ENCODE measurements at regions not wholly inside any gene's neighbourhood (a gene's known extent, or its start where the extent isn't known, plus 50 kb on each side); places are given as distances from the start of the nearest gene placed in this dataset.

- no peaks in the 10 kb centered on the region for H3K27me3 ChIP-seq
- no peaks in the 10 kb centered on the region for H3K4me1 ChIP-seq (ENCODE audit: insufficient read depth)
- no peaks in the 10 kb centered on the region for H3K36me3 ChIP-seq
- no peak for DNase-seq
- TF ChIP-seq POLR2A (IDR thresholded peaks at IDR 0.05) (no peak), EP300 (IDR thresholded peaks at IDR 0.05) (no peak)
- TF ChIP-seq, protein P1, sequence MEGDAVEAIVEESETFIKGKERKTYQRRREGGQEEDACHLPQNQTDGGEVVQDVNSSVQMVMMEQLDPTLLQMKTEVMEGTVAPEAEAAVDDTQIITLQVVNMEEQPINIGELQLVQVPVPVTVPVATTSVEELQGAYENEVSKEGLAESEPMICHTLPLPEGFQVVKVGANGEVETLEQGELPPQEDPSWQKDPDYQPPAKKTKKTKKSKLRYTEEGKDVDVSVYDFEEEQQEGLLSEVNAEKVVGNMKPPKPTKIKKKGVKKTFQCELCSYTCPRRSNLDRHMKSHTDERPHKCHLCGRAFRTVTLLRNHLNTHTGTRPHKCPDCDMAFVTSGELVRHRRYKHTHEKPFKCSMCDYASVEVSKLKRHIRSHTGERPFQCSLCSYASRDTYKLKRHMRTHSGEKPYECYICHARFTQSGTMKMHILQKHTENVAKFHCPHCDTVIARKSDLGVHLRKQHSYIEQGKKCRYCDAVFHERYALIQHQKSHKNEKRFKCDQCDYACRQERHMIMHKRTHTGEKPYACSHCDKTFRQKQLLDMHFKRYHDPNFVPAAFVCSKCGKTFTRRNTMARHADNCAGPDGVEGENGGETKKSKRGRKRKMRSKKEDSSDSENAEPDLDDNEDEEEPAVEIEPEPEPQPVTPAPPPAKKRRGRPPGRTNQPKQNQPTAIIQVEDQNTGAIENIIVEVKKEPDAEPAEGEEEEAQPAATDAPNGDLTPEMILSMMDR (IDR thresholded peaks at IDR 0.05), result no peak
- H3K4me3 ChIP-seq, result no peak overlapping the region
- no peak overlapping the region for H3K27ac ChIP-seq
- H3K9me3 ChIP-seq, result no peaks in the 10 kb centered on the region
- WGBS, 3 donors, result 92 to 95% (median 93%) methylated on average over 3 of the region's 3 CpGs
- intact Hi-C loops (cut with DNase I), result no loop called here
Observed at GRCh38 chr1:8184301-8184700, 133.6 kb upstream of the SLC45A1 start.

DNA sequence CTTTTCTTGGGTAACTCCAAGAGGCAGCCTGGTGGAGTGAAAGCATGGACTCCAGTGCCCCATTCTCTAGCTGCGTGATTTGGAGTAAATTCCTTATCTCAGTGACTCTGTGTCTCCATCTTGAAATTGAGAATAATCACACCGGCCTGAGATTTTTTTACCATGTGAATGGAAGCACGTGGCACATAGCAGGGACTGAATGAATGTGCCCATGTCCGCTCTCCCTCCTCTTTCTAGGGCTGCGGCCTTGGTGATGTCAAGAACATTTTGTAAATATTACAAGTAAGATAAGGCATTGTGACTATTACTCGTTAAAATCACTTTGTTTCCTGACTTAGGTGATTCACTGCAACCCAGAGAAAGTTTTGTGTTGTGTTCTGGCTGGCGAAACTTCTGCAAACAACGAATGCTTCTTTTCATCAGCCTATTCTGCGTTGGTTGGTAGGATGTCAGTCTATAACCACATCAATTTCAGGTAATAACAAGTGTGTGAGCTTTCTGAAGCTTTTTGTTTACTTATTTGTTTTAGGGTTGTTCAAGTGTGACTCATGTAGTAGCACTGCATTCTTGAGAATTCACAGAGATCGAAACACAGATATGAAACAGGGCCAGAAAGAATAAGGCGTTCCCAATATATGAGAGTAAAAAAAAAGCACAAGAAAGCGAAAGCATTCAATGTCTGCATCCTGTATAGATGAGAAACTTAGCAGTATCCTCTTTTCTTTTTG is 135.7 kb upstream of the SLC45A1 start:
- WGBS, 3 donors, result 64 to 75% (median 73%) methylated on average over 12 of the region's 12 CpGs
- intact Hi-C loops (cut with DNase I), result no loop called here
- TF ChIP-seq POLR2A (IDR thresholded peaks at IDR 0.05) (no peak), EP300 (IDR thresholded peaks at IDR 0.05) (no peak)
- TF ChIP-seq, protein P1 (IDR thresholded peaks at IDR 0.05), result no peak
- Histone ChIP-seq H3K27ac (no peak overlapping the region), H3K9me3 (no peaks in the 10 kb centered on the region), H3K4me3 (no peak overlapping the region), H3K36me3 (no peaks in the 10 kb centered on the region), H3K27me3 (no peaks in the 10 kb centered on the region), H3K4me1 (ENCODE audit: insufficient read depth) (no peaks in the 10 kb centered on the region)
- DNase-seq, result no peak

DNA sequence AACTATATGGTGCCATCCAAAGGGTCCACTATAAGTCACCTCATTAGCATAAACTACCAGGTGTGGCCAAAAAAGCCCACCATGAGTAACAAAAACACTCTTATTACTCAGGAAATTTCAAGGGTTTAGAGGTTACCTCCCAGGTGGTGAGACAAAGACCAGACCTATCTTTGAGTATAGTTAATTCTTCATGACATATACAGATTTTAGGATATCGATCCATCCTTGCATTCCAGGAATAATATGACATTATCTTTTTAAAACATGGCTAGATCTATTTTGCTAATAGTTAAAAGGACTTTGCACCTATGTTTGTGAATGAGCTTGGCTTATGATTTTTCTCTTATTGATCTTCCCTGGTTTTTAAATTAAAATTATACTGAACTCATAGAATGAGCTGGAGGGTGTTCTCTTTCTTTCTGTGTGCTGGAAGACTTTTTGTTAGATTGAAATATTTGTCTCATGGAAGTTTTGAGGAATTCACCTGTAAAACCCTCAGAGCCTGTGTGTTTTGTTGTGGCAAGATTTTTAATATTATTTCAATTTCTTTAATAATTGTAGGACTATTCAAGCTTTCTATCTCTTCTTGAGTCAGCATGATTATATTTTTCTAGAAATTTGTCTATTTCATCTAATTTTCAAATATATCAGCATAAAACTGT is 138.7 kb upstream of the SLC45A1 start:
- no peak for DNase-seq
- Histone ChIP-seq H3K27me3 (no peaks in the 10 kb centered on the region), H3K4me1 (ENCODE audit: insufficient read depth) (no peaks in the 10 kb centered on the region), H3K36me3 (no peaks in the 10 kb centered on the region), H3K4me3 (no peak overlapping the region), H3K9me3 (no peaks in the 10 kb centered on the region), H3K27ac (no peak overlapping the region)
- 96 to 100% (median 99%) methylated on average over 1 of the region's 1 CpG for WGBS, 3 donors
- no peak for TF ChIP-seq EP300 (IDR thresholded peaks at IDR 0.05)
- TF ChIP-seq, protein P1 (IDR thresholded peaks at IDR 0.05), result no peak
- TF ChIP-seq POLR2A (IDR thresholded peaks at IDR 0.05), result no peak
- intact Hi-C loops (cut with DNase I), result no loop called here

GRCh38 chr1:8176279-8176678 is 141.6 kb upstream of the SLC45A1 start:
- H3K4me3 ChIP-seq, result no peak overlapping the region
- no peaks in the 10 kb centered on the region for H3K27me3 ChIP-seq
- no peaks in the 10 kb centered on the region for H3K4me1 ChIP-seq (ENCODE audit: insufficient read depth)
- WGBS, 3 donors, result 68 to 78% (median 75%) methylated on average over 3 of the region's 3 CpGs
- no peak for DNase-seq
- H3K27ac ChIP-seq, result no peak overlapping the region
- H3K36me3 ChIP-seq, result no peaks in the 10 kb centered on the region
- intact Hi-C loops (cut with DNase I), result no loop called here
- no peaks in the 10 kb centered on the region for H3K9me3 ChIP-seq
- TF ChIP-seq EP300 (IDR thresholded peaks at IDR 0.05), result no peak
- TF ChIP-seq, protein P1 (IDR thresholded peaks at IDR 0.05), result no peak
- no peak for TF ChIP-seq POLR2A (IDR thresholded peaks at IDR 0.05)

Measured in ovary (tissue), 7 donors.